K562 (cell line): ENCODE measurements at regions not wholly inside any gene's neighbourhood (a gene's known extent, or its start where the extent isn't known, plus 50 kb on each side); places are given as distances from the start of the nearest gene placed in this dataset.
"Not testable (repeated sequence)": the region's sequence is repeated elsewhere in the genome, so short reads cannot be mapped to it uniquely, and the experiment has no call there.

Experiments
- ATAC-seq: fragments of 200-7000 bp; cut with Tn5 transposase; 3 replicates; pipeline ENCODE4 v1.9.1; 2020; ENCODE audit warnings: moderate library complexity
- BruUV-seq: library from RNA; stranded (reverse); fragments of 400-500 nt; replicated peaks from 2 replicates; lab custom pipeline; 2021; lab: Mats Ljungman, UMichigan
- CTCF ChIA-PET: fragments of 300-600 bp; formaldehyde crosslinking; extraction: SDS; loops from one replicate; lab custom pipeline; 2021; ENCODE audit warnings: low intra/inter-chr PET ratio; lab: Yijun Ruan, JAX
- POLR2A ChIA-PET: fragments of 300-600, 350-650 bp; sonication (Branson Sonifier 250); formaldehyde crosslinking; extraction: SDS; loops from one replicate; lab custom pipeline; 2021; ENCODE audit warnings: antibody characterized with exemption, inconsistent platforms; lab: Yijun Ruan, JAX
- DNase-seq, 4 experiments: peaks; one replicate each; pipeline versions ENCODE4 v3.0.0 to v3.0.0-alpha.2; 2011 to 2018; ENCODE audit warnings: low spot score in 3 of 4, mixed read lengths in 3 of 4; ENCODE audit errors: extremely low read depth in 1 of 4
- FAIRE-seq: peaks from 2 replicates; lab custom pipeline; 2011; peaks lifted over from hg19 to GRCh38; lab: Jason Lieb, UNC
- H2AFZ ChIP-seq: 2 replicates; pipeline ENCODE4 v1.6.0; 2011; ENCODE audit warnings: low read depth, low read length, control low read depth, inconsistent platforms
- H3K27ac ChIP-seq: fragments of 200-600 bp; 3 replicates; pipeline ENCODE4 v1.8.0; 2011; ENCODE audit warnings: low read depth, mild to moderate bottlenecking, control low read depth, inconsistent platforms, low read length, moderate library complexity, mixed read lengths; ENCODE audit errors: extremely low read depth
- H3K27me3 ChIP-seq, 2 experiments: fragments of 300-600 bp in 1 of 2; 2 replicates in 1 of 2; 3 replicates in 1 of 2; pipeline versions ENCODE4 v1.6.0 to v1.8.0; 2011; ENCODE audit warnings: inconsistent platforms in 2 of 2, low read length in 2 of 2, mild to moderate bottlenecking in 1 of 2, mixed read lengths in 1 of 2, moderate library complexity in 1 of 2; ENCODE audit not compliant: control insufficient read depth in 2 of 2, insufficient read depth in 2 of 2
- H3K36me3 ChIP-seq: fragments of 300-600 bp; 3 replicates; pipeline ENCODE4 v1.8.0; 2011; ENCODE audit warnings: mild to moderate bottlenecking, low read length, inconsistent platforms; ENCODE audit not compliant: control insufficient read depth, insufficient read depth
- H3K4me1 ChIP-seq, 2 experiments: fragments of 200-600 bp in 1 of 2; replicated peaks in 1 of 2; 2 replicates in 1 of 2; 3 replicates in 1 of 2; pipeline versions ENCODE4 v1.5.1 to v1.8.0; 2011; ENCODE audit warnings: inconsistent platforms in 2 of 2, low read length in 2 of 2, mild to moderate bottlenecking in 1 of 2, mixed read lengths in 1 of 2, moderate library complexity in 1 of 2; ENCODE audit not compliant: control insufficient read depth in 2 of 2, insufficient read depth in 2 of 2
- H3K4me2 ChIP-seq: 2 replicates; pipeline ENCODE4 v1.6.1; 2011; ENCODE audit warnings: low read length, control low read depth, inconsistent platforms, mixed read lengths; ENCODE audit not compliant: insufficient read depth
- H3K4me3 ChIP-seq: fragments of 200-600 bp; sonication (generic), shearing (Covaris generic); 2 replicates; pipeline ENCODE4 v1.5.1; 2016; ENCODE audit warnings: control low read depth, inconsistent platforms
- H3K79me2 ChIP-seq: fragments of 200-600 bp; 3 replicates; pipeline ENCODE4 v1.8.0; 2011; ENCODE audit warnings: low read length, inconsistent platforms; ENCODE audit not compliant: control insufficient read depth, insufficient read depth
- H3K9ac ChIP-seq, 2 experiments: 2 replicates each; pipeline versions ENCODE4 v1.6.0 to v1.6.1; 2011; ENCODE audit warnings: low read depth in 2 of 2, low read length in 2 of 2, control low read depth in 1 of 2, inconsistent platforms in 1 of 2, mild to moderate bottlenecking in 1 of 2, mixed read lengths in 1 of 2; ENCODE audit not compliant: insufficient read depth in 1 of 2
- H3K9me1 ChIP-seq: one replicate; pipeline ENCODE4 v1.6.0; 2011; ENCODE audit warnings: inconsistent platforms, mild to moderate bottlenecking, low read length, moderate library complexity; ENCODE audit not compliant: control insufficient read depth, insufficient read depth
- H3K9me3 ChIP-seq: replicated peaks from 2 replicates; pipeline ENCODE4 v1.5.1; 2011; ENCODE audit warnings: low read depth, low read length, inconsistent platforms; ENCODE audit not compliant: control insufficient read depth, insufficient read depth
- H4K20me1 ChIP-seq: replicated peaks from 2 replicates; pipeline ENCODE4 v1.6.1; 2011; ENCODE audit warnings: low read length, inconsistent platforms, mixed read lengths; ENCODE audit not compliant: control insufficient read depth, insufficient read depth
- CEBPG ChIP-seq, 3 experiments: fragments of 200-800 bp in 1 of 3; sonication (Bioruptor generic) in 1 of 3; sonication (generic) in 1 of 3; formaldehyde crosslinking in 1 of 3; IDR thresholded peaks in 2 of 3; conservative IDR thresholded peaks in 1 of 3; 2 replicates each; pipeline versions ENCODE4 v1.6.1 to v1.8.0; 2016 to 2022; ENCODE audit warnings: missing compliant biosample characterization in 2 of 3, missing genetic modification characterization in 2 of 3, mild to moderate bottlenecking in 1 of 3, missing genetic modification reagents in 1 of 3
- EP300 ChIP-seq: IDR thresholded peaks from 2 replicates; pipeline ENCODE4 v1.6.1; 2012; ENCODE audit warnings: low read length, improper control_type of control experiment
- FOSL1 ChIP-seq: fragments of 200-800 bp; sonication (Bioruptor generic); conservative IDR thresholded peaks from 2 replicates; pipeline ENCODE4 v1.6.1; 2016; ENCODE audit warnings: missing genetic modification characterization, missing compliant biosample characterization
- FOXA3 ChIP-seq, 2 experiments: fragments of 450-650 bp in 1 of 2; sonication (generic) in 1 of 2; formaldehyde crosslinking; IDR thresholded peaks in 1 of 2; conservative IDR thresholded peaks in 1 of 2; 2 replicates each; pipeline versions ENCODE4 v1.4.0 to v1.8.0; 2020 to 2022; ENCODE audit warnings: mild to moderate bottlenecking in 2 of 2, missing genetic modification reagents in 1 of 2
- L3MBTL2 ChIP-seq: fragments of 450-650 bp; IDR thresholded peaks from 2 replicates; pipeline ENCODE4 v1.6.1; 2016; ENCODE audit warnings: mild to moderate bottlenecking, moderate library complexity
- NR2C2 ChIP-seq, 2 experiments: fragments of 200-800 bp in 1 of 2; sonication (Bioruptor generic) in 1 of 2; sonication (generic) in 1 of 2; formaldehyde crosslinking in 1 of 2; IDR thresholded peaks; 2 replicates each; pipeline versions ENCODE4 v1.6.1 to v1.8.0; 2016 to 2022; ENCODE audit warnings: mild to moderate bottlenecking in 1 of 2, missing compliant biosample characterization in 1 of 2, missing genetic modification characterization in 1 of 2, missing genetic modification reagents in 1 of 2
- NUFIP1 ChIP-seq: fragments of 450-650 bp; IDR thresholded peaks from 2 replicates; pipeline ENCODE4 v1.6.1; 2018; ENCODE audit not compliant: partially characterized antibody
- ZNF23 ChIP-seq: fragments of 250-450 bp; sonication (Bioruptor Pico); IDR thresholded peaks from 2 replicates; pipeline ENCODE4 v1.4.0; 2020; ENCODE audit warnings: mild to moderate bottlenecking
- WGBS: fragments of 100-300 bp; shearing (Covaris generic); methylation state at CpG from one replicate; pipeline ENCODE4 v1.1.6; 2016; ENCODE audit warnings: low coverage, mixed read lengths; ENCODE audit not compliant: insufficient coverage; ENCODE audit errors: missing lambda C conversion rate; 5-methylcytosine and 5-hydroxymethylcytosine counted together
- in situ Hi-C: fragments of 300-500 bp; cut with MboI; formaldehyde crosslinking; loops from 4 replicates; pipeline ENCODE4 v1.15.0; 2018; ENCODE audit warnings: inconsistent platforms, mixed read lengths
- intact Hi-C: fragments of 100-400 bp; cut with micrococcal nuclease; formaldehyde crosslinking; loops from 2 replicates; pipeline ENCODE4 v1.14.2; 2022
- TF ChIP-seq, protein P1 (sequence below): fragments of 250-450 bp; sonication (Bioruptor Pico); IDR thresholded peaks from 2 replicates; pipeline ENCODE4 v1.5.0; 2021
- TF ChIP-seq, protein P2 (sequence below): fragments of 450-650 bp; formaldehyde crosslinking; conservative IDR thresholded peaks from 2 replicates; pipeline ENCODE4 v1.4.0; 2022; ENCODE audit warnings: mild to moderate bottlenecking, missing genetic modification characterization

DNA sequence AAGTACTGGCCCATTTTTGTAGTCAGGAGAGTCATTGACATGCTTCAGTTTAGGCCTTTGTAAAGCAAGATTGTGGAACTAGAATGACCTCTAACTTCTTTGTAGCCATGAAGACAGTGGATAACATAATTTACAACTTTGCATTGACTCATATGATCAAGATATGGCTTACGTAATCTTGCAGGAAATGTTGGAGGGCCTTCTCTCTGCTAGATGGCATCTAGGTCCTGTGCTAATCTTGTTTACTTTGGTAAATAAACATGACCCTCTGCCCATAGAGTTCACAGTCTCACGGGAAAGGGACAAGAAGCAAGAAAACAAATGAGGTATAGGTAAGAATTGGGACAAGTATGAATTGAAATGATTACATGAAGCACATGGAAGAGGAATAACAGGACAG, 355.2 kb upstream of the ARID1B start (continued):
- TF ChIP-seq, protein P1, sequence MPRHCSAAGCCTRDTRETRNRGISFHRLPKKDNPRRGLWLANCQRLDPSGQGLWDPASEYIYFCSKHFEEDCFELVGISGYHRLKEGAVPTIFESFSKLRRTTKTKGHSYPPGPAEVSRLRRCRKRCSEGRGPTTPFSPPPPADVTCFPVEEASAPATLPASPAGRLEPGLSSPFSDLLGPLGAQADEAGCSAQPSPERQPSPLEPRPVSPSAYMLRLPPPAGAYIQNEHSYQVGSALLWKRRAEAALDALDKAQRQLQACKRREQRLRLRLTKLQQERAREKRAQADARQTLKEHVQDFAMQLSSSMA = no peak
- TF ChIP-seq FOSL1 (tag) (peak; percentile 77), NR2C2 (CRISPR knock-in tag; IDR thresholded peaks at IDR 0.05) (no peak), NR2C2 (tag; IDR thresholded peaks at IDR 0.05) (0 out of 2 replicates have a peak, but pooled peaks have one; percentile 18), CEBPG (CRISPR knock-in tag; IDR thresholded peaks at IDR 0.05) (no peak), CEBPG (tag; conservative IDR thresholded peaks at IDR 0.05 in 1 of 2, IDR thresholded peaks at IDR 0.05 in 1 of 2) (peak in 1 of 2 experiments; percentile 64; a peak in 1 of 4 replicates), ZNF23 (CRISPR knock-in tag) (no peak), NUFIP1 (no peak)
- TF ChIP-seq, protein P2, sequence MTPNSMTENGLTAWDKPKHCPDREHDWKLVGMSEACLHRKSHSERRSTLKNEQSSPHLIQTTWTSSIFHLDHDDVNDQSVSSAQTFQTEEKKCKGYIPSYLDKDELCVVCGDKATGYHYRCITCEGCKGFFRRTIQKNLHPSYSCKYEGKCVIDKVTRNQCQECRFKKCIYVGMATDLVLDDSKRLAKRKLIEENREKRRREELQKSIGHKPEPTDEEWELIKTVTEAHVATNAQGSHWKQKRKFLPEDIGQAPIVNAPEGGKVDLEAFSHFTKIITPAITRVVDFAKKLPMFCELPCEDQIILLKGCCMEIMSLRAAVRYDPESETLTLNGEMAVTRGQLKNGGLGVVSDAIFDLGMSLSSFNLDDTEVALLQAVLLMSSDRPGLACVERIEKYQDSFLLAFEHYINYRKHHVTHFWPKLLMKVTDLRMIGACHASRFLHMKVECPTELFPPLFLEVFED = no peak
- TF ChIP-seq, all 486 proteins: peak for 7

DNA sequence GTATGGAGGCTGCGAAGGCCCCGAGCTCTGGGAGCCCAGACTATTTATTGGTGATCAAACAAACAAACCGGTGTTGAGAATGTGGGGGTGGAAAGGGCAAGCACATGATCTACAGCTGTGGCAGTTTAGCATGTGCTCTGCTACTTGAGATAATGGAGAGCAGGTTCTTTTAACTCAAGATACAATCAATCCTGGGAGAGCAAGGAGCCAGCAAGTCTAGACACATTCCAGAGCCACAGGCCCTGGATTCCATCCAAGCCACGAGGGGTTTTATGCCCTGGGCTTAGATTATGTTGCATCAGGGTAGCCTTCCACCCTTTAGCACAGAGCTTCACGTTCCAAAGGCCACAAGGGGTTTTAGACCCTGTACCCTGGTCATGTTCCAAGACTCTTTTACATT, 355.9 kb upstream of the ARID1B start:
- intact Hi-C loops, H3K9me1 ChIP-seq, H3K9me3 ChIP-seq, H2AFZ ChIP-seq, BruUV-seq, H4K20me1 ChIP-seq, H3K36me3 ChIP-seq, H3K27ac ChIP-seq, H3K4me2 ChIP-seq, FAIRE-seq, DNase-seq, H3K4me3 ChIP-seq, H3K27me3 ChIP-seq, in situ Hi-C loops, POLR2A ChIA-PET, H3K4me1 ChIP-seq, ATAC-seq, CTCF ChIA-PET, H3K79me2 ChIP-seq, H3K9ac ChIP-seq: not testable (repeated sequence)
- 0% methylated on average over 5 of the region's 5 CpGs for WGBS
- TF ChIP-seq EP300 (peak; percentile 67; the same call in 1 of the 2 replicates), FOXA3 (CRISPR knock-in tag; conservative IDR thresholded peaks at IDR 0.05 in 1 of 2, IDR thresholded peaks at IDR 0.05 in 1 of 2) (0 out of 4 replicates have a peak, but pooled peaks of 1 of the 2 experiments have one; percentile 6), L3MBTL2 (peak; percentile 56; the same call in 1 of the 2 replicates)
